Middle frontal gyrus (tissue), 1 donor: ENCODE measurements at regions not wholly inside any gene's neighbourhood (a gene's known extent, or its start where the extent isn't known, plus 50 kb on each side); places are given as distances from the start of the nearest gene placed in this dataset.
"Not testable (repeated sequence)": the region's sequence is repeated elsewhere in the genome, so short reads cannot be mapped to it uniquely, and the experiment has no call there.

Source experiments
- DNase-seq: peaks from one replicate; pipeline ENCODE4 v3.0.0-alpha.2; 2015; ENCODE audit warnings: low spot score; ENCODE audit errors: extremely low spot score

DNA sequence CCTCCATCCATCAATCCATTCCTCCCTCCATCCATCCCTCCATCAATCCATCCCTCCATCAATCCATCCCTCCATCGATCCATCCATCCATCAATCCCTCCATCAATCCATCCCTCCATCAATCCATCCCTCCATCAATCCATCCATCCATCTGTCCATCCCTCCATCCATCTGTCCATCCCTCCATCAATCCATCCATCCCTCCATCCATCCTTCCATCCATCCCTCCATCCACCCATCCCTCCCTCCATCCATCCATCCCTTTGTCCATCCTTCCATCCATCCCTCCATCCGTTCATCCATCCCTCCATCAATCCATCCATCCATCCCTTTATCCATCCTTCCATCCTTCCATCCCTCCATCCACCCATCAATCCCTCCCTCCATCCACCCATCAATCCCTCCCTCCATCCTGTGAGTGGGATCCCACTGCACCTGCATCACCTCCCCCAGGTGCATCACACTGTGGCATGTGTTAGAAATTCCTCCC is 338.1 kb upstream of the SFSWAP start:
- no peak for DNase-seq

DNA sequence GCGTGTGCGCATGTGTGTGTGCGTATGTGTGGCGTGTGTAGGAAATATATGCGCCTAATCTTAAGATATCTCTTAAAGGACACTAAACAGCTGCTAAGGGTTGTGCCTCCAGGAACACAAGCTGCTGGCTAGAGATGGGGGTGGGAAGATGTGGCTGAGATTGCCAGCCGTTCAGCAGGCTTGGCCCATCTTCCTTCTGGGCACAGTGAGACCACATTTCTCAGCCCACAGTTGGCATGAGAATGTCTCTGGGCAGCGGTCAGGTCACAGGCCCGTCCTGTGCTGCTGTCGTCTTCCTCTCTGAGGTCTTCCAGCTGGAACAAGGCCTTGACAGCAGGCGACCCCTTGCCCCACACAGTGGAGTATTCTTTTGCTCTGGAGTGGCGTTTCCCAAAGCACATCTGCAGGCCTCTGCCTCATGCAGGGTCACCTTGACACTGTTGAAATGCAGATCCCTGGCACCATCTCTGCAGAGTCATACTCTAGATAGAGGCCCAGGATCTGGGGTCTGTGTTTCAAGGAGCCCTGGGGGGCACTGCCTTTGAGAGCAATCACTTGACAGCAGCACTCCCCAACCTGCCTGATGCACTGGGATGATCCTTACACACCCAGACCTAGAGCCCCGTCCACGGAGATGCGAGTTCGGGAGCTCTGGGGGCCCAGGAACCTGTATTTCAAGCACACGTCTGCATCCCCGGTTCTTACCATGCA is 335.5 kb upstream of the SFSWAP start:
- DNase-seq, result no peak

DNA sequence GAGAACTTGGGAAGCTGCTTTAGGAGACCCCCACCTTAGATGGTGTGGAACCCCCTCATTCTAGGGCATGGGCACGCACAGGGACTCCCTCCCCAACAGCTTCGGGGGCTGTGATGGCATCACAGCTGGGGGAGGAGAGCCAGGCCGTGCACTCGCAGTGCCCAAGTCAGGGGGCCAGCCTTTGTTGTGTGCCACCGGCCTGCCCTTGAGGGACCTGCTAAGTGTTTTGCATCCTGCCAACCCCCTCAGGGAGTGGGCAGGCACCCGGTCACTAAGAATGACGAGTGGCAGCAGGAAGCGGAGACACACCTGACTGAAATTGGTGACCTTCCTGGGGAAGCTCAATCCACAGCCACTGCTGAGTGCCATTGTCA is 334.9 kb upstream of the SFSWAP start:
- DNase-seq, result no peak

DNA sequence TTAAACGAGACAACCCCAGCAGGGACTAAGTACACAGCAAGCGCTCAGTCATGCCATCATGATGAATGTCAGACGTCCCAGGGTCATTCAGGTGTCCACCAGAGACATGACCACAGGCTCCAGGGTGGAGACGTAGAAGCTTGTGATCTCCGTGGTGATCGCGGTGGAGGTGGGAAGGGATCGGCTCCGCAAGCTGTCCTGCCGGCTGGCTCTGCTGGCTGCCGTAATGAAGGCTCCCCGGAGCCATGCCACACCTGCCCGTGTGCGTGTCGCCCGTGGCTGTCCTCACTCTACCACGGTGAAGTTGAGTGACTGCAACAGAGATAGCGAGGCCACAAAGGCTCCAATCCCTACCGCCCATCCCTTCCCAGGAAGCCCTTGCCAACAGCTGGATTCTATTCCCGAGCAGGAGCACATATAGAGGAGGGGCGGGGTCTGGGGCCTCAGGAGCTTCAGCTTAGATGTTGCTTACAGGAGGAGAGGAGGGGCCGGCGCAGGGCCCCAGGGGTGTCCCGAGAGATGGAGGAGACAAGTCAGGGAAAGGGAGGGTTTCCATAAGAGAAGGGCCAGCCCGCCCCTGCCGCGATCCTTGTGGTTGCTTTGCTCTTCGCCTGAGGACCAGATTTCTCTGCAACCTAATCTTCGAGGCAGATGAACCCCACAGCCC is 332.6 kb upstream of the SFSWAP start:
- no peak for DNase-seq

DNA sequence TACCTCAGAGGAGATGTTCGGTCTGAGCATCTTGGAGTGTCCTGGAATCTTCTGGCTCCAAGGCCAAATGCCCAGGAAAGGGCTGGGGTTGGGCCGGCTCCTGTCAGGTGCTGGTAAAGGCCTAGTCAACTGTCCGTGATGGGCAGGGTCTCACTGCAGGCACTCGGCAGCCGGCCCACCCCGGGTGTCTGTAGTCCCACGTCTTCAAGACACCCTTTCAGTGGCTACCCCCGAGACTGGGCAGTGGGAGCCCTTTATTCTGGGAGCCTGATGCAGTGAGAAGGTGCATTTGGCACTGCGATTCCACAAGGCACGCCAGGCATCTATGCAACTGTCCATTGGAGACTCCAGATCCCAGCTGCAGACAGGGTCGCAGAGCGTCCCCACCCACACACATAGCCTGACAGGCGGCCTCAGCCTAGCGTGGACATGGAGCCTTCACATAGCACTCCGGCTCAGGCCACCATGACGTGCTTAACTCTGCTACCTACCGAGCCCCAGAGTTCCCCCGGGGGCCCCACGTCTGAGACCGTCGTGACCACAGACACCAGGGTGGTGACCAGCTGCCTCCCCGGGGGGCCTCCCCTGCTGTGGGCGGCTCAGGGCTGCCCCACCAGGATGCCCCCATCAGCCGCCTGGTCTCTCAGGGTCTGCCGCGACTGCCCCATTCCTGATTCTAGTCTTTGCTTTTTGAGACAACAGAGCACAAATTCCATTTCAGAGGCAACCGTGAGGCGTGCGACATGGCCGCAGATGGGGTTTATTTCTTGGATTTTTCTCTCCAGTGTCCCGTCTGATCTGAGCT is 331.8 kb upstream of the SFSWAP start:
- DNase-seq, result no peak

DNA sequence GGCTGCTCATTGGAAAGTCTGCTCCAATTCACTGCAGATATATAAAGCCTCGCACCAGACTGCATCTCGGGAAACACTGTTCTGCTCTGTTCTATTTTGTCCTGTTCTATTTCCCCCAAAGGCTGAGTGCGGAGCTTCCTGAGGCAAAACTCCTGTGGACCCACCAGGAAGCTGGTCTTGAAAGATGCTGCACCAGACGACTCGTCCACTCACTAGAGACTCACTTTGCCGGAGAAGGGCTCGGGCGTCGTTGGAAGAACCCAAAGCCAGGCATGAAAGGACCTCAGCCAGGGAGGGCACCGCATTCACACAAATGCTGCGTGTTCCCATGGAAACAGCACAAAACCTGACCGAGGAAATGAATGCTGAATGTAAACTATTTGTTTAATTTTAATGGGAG is 331.2 kb upstream of the SFSWAP start:
- no peak for DNase-seq

DNA sequence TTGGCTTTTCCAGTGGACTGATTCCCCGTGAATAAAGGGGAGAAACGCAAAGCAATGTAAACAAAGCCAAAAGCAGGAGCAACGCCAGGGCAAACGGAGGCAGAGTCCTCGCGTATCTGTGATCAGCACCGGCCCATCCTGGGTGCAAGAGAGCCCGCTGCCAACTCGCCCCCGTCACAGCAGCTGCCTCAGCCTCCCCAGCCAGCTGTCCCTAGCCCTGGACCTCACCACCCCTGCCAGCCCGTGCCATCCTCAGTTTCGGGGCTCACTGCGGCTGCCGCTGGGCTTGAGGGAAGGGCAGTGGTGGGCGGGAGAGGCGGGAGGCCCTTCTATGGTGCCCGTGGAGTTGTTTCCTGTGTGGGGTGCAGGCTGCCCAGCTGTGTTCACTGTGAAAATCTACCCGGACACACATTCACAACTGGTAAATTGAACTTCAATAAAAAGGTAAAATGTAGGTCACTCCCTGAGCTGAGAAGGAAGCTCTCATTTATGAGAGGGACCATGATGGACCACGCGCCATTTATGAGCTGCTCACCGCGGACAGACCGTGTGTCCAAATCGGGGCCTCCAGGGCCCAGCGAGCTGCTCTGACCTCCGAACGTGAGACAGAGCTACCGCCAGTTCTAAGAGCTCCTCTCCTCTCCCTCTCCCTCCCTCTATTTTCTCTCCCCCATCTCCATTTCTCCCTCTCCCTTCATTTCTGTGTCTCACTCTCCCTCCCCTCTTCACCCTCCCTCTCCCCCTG is 330.5 kb upstream of the SFSWAP start:
- no peak for DNase-seq

DNA sequence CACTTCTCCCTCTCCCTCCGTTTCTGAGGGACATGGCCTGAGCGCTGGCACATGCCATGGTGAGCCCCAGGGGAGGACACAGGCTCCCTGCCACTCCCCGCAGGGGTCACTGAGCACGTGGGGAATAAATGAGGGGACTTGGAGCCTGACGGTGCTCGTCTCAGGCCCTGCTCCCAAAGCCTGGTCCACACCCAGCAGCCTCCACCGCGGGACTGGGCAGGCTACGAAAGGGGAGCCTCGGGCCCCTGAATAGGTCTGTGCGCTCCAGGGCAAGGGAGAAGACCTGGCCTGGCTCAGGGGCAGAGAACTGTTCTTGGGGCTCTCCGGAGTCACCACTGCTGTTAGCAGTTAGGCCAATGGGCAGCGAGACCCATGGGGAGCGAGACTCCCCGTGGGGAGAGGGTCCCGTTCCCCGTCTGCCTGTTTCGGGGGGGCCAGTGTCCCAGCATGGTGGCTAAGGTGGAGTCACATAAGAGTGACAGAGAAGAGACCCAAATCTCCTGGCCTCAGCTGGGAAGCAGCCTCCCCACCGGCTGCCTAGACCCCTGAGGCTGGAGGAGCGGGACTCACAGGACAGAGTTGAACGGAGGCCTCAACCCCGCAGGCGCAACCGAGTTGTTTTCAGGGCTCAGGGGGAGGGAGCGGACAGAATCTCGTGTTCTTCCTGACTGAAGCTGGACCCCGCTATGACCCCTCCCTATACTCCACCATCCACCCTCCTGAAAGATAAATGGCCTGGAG is 329.8 kb upstream of the SFSWAP start:
- DNase-seq, result no peak

DNA sequence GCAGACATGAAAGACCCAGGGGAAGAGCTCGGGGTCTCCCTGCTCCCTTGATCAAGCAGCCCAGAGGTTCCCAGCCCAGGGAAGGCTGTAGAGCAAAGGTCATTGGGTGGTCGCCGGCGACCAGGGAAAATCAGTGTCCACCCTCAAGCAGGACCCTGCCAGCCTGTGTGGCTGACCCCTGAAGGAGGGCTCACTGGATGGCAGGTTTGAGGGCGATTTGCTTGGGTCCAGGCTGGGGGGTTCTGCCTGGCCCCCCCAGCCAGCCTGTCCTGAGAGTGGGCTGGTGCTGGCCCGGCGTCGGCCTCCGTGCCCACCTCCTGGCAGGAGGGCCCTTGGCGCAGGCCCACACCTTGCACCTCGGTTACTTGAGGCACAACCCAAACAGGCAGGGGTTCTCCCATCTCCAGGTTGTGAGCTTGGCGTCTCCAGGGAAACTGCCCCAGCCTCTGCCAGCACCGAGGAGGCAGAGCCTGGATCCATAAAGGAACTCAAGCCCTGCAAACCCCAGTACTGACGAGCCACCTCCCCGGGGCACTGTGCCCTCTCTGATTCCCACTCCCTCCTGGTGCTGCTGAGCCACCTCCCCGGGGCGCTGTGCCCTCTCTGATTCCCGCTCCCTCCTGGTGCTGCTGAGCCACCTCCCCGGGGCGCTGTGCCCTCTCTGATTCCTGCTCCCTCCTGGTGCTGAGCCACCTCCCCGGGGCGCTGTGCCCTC is 329.0 kb upstream of the SFSWAP start:
- no peak for DNase-seq

DNA sequence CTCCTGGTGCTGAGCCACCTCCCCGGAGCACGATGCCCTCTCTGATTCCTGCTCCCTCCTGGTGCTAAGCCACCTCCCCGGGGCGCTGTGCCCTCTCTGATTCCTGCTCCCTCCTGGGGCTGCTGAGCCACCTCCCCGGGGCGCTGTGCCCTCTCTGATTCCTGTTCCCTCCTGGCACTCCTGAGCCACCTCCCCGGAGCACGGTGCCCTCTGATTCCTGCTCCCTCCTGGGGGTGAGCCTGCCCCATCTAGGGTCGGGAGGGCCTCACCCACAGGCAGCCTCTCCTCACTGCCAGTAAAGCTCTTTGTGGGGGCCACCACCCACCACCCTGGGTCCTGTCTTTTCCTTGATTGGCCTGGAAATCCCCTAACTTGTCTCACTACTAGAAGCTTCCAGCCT is 327.6 kb upstream of the SFSWAP start:
- no peak for DNase-seq

DNA sequence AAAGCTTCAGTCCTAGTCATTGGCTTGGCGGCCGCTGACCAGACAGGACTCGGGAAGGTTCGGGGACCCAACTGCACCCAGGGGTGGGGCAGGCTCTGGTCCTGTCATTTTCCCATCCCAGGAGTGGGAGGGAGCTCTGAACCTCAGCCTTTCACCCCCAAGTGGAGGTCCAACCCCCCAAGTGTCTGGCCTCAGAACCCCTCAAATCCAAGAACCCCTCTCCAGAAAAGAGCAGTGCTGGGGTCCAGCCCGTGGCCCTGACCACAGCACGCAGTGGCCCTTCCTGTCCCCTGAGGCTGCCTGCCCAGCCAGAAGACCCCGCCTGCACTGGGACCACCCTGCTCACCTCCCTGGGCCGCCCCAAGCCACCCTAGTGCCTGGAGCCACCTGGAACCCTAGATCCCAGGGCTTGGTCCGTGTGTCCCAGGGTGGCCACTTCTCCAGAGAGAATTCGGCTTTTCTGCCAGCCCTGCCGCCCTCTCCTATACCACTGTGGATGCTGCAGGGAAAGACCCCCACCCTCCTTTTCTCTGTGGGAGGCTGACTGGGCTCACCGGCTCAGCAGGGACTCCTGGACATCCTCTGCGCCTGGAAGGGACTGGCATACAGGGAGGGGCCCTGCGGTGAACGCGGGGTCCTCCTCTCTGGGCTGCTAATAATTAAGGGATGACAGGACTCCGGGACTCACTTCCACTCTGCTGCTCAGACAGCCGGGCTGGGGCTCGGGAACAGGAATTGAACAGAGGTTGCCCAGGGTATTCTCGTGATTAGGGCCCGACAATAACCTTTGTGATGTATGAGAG is 326.9 kb upstream of the SFSWAP start:
- DNase-seq, result no peak

DNA sequence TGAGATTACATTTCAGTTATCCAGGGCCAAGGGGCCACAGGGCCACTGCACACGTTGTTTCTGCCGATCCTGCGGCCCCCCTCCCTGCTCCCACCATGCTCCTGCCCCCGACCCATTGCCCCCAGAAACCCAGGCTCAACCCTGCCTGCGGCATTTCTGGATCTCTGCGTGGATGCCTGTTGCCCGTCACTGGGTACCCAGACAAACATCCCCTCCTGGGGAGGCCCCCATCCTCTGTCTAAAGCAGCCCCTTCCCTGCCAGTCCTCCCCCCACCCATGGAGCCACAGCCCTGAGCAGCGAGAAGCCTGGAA is 326.4 kb upstream of the SFSWAP start:
- no peak for DNase-seq

DNA sequence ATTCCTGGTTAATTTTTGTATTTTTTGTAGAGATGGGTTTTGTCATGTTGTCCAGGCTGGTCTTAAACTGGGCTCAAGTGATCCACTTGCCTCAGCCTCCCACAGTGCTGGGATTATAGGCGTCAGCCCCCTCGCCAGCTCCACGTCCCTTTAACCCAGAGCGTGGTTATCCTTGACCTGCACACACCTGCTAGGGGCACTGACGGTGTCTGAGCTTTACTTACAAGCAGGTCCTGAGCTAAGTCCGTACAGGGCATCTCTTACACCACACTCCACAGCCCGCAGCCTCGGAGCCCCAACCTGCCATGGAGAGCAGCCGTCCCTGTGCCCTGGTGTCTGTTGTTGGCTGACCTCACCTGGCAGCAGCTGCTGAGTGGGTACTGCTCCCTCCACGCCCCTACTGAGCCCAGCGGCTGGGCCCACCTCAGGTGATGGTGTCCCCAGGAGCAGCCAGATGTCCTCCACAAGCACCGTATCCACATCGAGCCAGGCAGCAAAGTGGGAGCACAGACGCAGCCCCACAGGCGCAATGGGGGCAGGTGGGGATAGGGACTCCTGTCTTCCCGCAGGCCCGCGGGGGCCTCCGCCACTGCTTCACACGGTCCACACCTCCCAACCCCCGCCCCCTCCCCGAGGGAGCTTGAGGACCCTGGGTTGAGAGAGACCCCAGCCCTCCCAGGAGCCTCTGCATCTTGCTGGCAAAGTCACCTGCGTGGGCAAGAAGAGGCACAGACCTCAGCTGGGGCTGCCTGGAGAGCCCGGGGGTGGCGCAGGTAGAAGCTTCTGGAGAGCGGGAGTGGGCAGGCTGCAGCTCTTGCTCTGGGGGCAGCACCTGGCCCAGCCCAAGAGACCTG is 325.4 kb upstream of the SFSWAP start:
- no peak for DNase-seq

DNA sequence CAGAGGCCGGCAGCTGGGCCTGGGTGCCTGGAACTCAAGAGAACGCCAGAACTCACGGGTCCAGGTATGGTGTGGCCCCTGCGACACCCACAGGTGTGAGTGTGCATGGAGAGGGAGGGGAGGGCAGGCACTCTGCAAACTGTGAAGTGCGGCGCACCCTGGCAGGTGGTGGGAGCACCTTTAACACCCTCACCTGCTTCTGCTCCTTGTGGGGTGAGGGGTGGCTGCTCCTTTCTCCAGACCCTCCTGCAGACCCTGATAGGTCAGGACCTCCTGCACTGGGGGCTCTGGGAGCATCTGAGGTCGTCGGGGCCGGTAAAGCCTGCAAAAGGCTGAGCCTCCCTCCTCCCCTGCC is 324.7 kb upstream of the SFSWAP start:
- no peak for DNase-seq

DNA sequence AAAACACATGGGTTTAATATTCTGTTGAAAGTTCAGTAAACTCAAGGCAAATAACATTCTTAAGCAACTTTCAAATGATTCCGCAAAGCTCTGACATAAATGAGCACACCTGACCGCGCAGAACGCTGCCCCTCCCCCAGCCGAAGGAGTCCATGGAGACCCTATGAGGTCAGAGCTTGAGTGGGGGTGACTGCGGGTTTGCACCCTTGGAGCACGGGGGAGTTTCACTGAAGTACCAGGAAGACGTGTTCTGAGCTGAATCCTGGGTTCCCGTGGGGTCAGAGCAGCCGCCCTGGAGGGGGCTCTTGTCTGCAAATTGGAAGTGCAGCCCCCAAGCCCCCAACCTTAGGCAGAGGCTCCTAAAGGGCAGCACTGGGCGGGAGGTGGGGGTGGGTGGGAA is 324.1 kb upstream of the SFSWAP start:
- DNase-seq, result no peak

DNA sequence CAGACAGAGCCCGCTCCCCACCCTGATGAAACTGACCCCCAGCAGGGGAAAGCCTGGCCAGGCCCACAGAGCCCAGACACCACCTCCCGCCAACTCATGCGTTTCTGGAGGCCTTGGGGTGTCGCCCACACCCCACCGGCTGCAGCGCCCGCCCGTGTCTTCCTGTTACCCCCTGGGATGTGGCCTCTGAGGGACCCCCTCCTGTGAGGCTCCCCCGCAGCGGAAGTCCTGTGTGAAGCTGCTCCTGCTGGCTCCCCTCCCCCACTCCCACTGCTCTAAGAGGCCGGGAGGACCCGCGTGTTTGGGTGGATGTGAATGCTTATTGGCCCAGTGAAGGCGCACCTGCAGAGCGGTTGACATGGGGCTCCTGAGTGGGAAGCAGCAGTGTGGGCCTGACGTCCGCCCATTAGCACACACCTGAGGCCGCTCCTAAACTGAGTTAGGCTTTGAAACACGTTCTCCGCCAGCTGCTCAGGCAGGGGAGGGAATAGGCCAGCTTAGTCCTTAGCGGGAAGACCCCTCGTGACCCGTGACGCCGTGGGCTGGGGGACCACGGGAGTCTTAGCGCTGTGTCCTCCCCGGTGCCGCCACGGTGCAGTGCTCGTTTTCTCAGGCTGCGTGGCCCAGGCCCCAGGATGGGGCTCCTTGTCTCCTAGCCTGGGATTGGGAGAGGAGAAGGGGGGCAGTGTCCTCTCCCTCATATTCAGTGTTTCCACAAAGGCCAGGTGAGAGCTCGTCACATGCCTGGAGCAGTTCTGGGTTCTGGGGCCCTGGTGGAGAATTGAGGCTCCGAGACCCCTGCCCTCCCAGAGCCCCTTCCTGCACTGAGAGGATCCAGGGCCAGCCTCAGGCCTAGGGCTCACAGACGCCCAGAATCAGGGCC is 323.4 kb upstream of the SFSWAP start:
- no peak for DNase-seq

DNA sequence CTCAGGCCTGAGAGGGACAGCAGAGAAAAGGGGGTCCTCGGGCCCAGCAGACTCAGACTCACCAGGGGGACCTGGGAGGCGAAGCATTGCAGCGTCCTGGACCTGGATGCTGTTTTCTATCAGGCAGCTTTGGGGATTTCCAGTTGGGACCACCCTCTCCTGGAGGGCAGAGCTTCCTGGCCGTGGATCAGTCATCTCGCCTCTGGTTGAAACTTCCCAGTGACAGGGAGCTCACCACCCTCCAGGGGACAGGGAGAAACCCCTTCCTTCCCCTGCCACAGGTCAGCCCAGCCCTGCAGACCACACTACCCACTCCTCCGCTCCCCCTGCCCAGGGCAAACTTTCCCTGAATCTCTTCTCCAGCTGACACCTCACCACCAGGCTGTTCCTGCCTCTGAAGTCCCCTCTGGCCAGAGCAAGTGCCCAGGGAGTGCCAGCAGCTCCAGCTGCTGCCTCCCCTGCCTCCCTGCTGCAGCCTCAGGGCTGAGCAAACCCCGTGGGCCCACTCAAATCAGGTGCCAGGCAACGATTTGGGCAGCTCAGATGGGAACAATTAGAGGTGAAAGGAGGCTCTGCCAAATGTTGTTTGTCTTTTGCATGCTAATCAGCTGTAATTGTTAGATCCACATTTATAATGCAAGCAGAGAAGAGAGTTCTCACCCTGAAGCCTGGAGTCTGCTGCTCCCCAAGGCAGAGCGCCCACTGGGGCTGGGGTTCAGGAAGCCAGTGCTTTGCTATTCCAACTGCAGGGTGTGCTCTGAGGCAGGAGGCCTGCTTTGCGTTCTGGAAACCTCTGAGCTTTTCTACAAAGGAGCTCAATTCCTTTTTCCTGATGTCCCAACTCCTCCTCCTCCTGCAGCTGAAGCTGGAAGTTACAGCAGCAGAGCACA is 322.5 kb upstream of the SFSWAP start:
- DNase-seq, result not testable (repeated sequence)
